Skeletal muscle satellite cell (primary cell): ENCODE measurements at regions not wholly inside any gene's neighbourhood (a gene's known extent, or its start where the extent isn't known, plus 50 kb on each side); places are given as distances from the start of the nearest gene placed in this dataset.

Source experiments
- H3K27me3 ChIP-seq: 2 replicates; pipeline ENCODE4 v1.7.0; 2013; ENCODE audit warnings: low read length; ENCODE audit not compliant: control insufficient read depth, insufficient read depth
- H3K36me3 ChIP-seq: 2 replicates; pipeline ENCODE4 v1.7.0; 2013; ENCODE audit warnings: mild to moderate bottlenecking, control low read depth, low read length; ENCODE audit not compliant: insufficient read depth
- H3K4me1 ChIP-seq: 2 replicates; pipeline ENCODE4 v1.7.0; 2013; ENCODE audit warnings: low read length; ENCODE audit not compliant: control insufficient read depth, insufficient read depth
- H3K4me2 ChIP-seq: 2 replicates; pipeline ENCODE4 v1.7.0; 2013; ENCODE audit warnings: mild to moderate bottlenecking, low read length
- H3K4me3 ChIP-seq: 2 replicates; pipeline ENCODE4 v1.7.0; 2013; ENCODE audit warnings: low read length
- H3K9ac ChIP-seq: 2 replicates; pipeline ENCODE4 v1.7.0; 2013; ENCODE audit warnings: mild to moderate bottlenecking, low read depth, low read length, moderate library complexity
- H3K9me3 ChIP-seq: replicated peaks from 2 replicates; pipeline ENCODE4 v1.7.0; 2013; ENCODE audit warnings: mild to moderate bottlenecking, control low read depth, low read length

DNA sequence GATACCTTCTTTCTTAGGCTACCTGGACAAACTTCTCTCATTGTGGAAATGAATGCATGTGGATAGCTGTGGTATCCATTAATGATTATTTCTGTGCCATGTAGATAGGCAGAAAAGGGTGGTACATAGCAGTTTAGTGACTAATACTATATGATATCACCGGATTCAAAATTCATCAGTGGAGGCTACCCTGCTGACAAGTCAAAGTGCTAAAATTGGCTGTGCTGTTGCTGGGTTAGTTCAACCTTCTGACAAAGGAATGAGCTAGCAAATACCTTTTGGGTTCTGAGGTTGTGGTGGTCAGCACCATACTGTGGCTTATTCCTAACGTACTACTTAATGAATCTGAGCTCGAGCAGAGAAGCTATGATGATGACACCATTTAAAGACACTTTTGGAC is 109.1 kb downstream of the TFAP2B start:
- Histone ChIP-seq H3K36me3 (no peaks in the 10 kb centered on the region), H3K9ac (no peak overlapping the region), H3K9me3 (no peaks in the 10 kb centered on the region), H3K4me3 (no peak overlapping the region), H3K4me2 (no peak overlapping the region), H3K27me3 (no peaks in the 10 kb centered on the region), H3K4me1 (peaks cover 6% of the 10 kb centered on the region)

DNA sequence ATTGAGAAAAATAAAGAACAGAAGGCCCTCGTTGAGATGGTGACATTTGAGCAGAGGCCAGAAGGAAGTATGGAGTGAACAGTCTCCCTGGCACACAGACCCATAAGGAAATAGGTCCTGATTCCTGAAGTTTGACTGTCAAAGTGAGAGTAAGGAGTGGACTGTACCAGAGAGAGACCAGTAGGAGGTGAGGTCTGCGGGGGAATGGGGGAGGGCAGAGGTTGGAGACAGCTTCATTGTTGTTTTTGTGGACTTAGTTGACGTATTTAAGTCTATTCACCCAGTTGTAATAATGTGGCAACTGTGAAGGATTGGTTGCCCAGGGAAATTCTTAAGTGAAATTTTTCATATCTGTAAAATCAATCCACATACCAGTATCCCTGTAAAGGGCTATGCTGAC is 110.7 kb downstream of the TFAP2B start:
- Histone ChIP-seq H3K27me3 (no peaks in the 10 kb centered on the region), H3K4me1 (no peaks in the 10 kb centered on the region), H3K4me2 (no peak overlapping the region), H3K9me3 (no peaks in the 10 kb centered on the region), H3K36me3 (no peaks in the 10 kb centered on the region), H3K4me3 (no peak overlapping the region), H3K9ac (no peak overlapping the region)

DNA sequence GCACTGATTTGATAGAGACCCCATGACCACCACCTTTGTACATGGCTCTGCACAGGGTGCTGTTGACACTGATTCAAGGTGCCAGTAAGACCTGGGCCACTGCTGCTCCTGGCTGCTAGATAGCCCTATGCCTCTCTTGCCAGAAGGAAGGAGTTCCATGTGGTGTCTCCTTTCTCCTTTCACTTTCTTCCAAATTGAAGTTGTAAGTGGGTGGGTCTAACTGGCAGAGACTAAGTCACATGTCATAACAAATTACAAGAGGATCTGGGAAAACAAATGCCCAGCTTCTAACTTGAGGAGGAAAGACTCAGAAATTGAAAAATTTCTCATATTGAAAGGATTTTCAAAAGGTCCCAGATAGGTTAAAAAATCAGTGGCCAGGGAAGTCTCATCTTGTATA is 116.8 kb downstream of the TFAP2B start:
- Histone ChIP-seq H3K9me3 (no peaks in the 10 kb centered on the region), H3K4me3 (no peak overlapping the region), H3K27me3 (no peaks in the 10 kb centered on the region), H3K36me3 (no peaks in the 10 kb centered on the region), H3K4me1 (peaks cover 9% of the 10 kb centered on the region), H3K4me2 (no peak overlapping the region), H3K9ac (no peak overlapping the region)

DNA sequence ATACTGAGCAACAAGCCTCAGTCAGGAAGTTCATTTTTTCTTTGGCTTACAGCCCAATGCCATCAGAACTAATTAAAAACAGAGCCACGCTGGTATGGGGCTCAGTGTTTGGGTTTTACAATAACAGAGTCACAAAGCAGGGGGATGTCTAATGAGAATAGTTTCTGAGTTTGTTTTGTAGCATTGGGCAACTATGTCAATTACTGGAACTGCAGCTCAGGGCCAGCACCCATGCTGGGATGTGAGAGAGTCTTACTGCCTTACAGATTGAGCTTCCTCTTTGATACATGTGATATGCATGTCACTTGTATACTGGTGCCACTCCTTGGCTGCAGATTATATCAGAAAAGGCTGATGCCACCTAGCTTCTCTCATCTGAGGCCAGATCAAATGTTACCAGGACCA is 117.6 kb downstream of the TFAP2B start:
- no peaks in the 10 kb centered on the region for H3K27me3 ChIP-seq
- H3K9me3 ChIP-seq = no peaks in the 10 kb centered on the region
- H3K9ac ChIP-seq = no peak overlapping the region
- H3K4me1 ChIP-seq = peaks cover 9% of the 10 kb centered on the region
- H3K36me3 ChIP-seq = no peaks in the 10 kb centered on the region
- H3K4me3 ChIP-seq = no peak overlapping the region
- H3K4me2 ChIP-seq = no peak overlapping the region

DNA sequence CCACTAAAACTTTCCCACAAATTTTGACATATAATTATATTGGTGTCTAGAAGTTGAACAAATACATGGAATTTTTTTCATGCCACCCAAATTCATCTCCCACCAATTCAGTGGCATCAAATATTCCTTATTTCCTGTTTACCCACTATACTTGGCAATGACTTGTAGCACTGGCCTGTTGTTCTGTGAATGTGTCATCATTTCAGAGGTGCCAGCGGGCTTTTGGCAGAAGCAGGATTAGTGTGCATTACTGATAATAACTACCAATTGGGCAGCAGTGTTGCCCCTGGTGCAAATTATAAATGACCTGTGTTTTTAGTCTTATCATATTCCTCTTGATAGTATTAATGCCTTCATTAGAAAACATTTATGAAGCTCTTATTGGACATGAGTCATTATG is 121.3 kb downstream of the TFAP2B start:
- no peak overlapping the region for H3K4me3 ChIP-seq
- H3K27me3 ChIP-seq = no peaks in the 10 kb centered on the region
- peaks cover 9% of the 10 kb centered on the region for H3K4me1 ChIP-seq
- no peaks in the 10 kb centered on the region for H3K36me3 ChIP-seq
- H3K4me2 ChIP-seq = no peak overlapping the region
- no peaks in the 10 kb centered on the region for H3K9me3 ChIP-seq
- no peak overlapping the region for H3K9ac ChIP-seq

DNA sequence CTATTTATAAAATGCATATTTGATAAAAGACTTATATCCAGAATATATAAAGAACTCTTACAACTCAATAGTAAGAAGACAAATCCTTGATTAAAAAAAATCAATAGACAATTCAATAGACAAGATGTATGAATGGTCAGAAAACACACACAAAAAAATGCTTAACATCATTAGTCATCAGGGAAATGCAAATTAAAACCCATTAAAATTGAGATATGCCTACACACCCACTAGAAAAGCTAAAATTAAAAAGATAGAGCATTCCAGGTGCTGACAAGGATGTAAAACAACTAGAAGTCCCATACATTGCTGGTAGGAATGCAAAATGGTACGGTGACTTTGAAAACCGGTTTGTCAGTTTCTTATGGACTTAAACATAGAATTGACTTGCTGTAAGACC is 127.1 kb downstream of the TFAP2B start:
- no peaks in the 10 kb centered on the region for H3K4me1 ChIP-seq
- H3K9me3 ChIP-seq = no peaks in the 10 kb centered on the region
- no peak overlapping the region for H3K4me2 ChIP-seq
- H3K27me3 ChIP-seq = no peaks in the 10 kb centered on the region
- no peak overlapping the region for H3K9ac ChIP-seq
- no peaks in the 10 kb centered on the region for H3K36me3 ChIP-seq
- H3K4me3 ChIP-seq = no peak overlapping the region

DNA sequence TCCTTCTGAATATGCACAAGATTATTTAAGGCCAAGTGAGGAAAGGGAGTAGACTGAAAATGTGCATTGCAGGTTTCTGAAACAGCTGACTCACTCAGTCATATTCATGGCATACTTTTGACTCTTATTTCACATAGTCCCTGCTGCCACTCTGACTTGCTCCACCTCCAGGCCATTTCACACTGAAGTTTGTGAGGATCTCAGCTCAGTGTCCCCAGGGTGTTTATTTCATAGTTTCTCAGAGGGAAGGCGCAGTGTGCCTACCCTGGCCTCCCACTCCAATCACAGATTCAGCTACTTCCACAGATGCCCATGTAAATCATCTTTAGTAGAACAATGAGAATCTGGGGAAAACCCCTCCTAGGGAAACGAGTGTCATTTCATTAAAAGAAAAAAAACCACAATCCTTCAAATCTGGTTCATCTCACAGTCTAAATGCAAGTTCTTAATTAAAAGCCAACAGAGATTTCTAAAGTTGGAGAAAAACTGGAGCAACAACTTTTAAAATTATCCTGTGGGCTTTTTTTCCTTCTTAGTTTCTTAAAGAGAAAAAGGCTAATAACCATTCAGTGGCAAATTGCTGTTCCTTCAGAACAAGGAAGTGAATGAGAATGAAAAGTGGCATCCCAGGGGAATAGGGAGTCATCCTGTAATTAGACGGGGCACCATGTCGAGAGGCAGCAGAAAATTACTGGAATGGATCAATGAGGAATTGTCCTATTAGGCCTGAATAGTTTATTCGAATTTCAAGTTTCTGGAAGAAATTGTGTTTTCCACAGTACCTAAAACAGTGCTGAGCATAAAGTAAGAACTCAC is 133.6 kb downstream of the TFAP2B start:
- no peaks in the 10 kb centered on the region for H3K9me3 ChIP-seq
- no peak overlapping the region for H3K4me2 ChIP-seq

DNA sequence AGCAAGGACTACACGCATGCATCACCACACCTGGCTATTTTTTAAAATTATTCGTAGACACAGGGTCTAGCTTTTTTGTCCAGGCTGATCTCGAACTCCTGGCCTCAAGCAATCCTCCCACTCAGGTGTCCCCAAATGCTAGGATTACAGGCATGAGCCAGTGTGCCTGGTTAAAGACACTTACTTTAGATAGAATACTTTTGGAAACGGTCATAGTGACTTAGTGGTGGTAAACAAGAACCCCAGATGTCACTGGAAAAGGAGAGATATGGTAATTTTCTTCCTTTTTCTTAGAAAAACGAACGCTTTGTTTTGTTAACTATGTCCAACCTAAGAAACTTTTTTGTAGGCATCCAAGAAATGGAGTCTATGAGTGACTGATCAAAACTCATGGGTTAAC is 137.3 kb downstream of the TFAP2B start:
- no peak overlapping the region for H3K9ac ChIP-seq
- H3K4me1 ChIP-seq = peaks cover 9% of the 10 kb centered on the region
- H3K36me3 ChIP-seq = no peaks in the 10 kb centered on the region
- H3K27me3 ChIP-seq = no peaks in the 10 kb centered on the region
- no peak overlapping the region for H3K4me3 ChIP-seq
- H3K9me3 ChIP-seq = no peaks in the 10 kb centered on the region
- H3K4me2 ChIP-seq = no peak overlapping the region

More for the DNA sequence above, 133.6 kb downstream of the TFAP2B start:
- Histone ChIP-seq H3K4me3 (no peak overlapping the region), H3K4me1 (peaks cover 9% of the 10 kb centered on the region), H3K9ac (no peak overlapping the region), H3K27me3 (no peaks in the 10 kb centered on the region), H3K36me3 (no peaks in the 10 kb centered on the region)

DNA sequence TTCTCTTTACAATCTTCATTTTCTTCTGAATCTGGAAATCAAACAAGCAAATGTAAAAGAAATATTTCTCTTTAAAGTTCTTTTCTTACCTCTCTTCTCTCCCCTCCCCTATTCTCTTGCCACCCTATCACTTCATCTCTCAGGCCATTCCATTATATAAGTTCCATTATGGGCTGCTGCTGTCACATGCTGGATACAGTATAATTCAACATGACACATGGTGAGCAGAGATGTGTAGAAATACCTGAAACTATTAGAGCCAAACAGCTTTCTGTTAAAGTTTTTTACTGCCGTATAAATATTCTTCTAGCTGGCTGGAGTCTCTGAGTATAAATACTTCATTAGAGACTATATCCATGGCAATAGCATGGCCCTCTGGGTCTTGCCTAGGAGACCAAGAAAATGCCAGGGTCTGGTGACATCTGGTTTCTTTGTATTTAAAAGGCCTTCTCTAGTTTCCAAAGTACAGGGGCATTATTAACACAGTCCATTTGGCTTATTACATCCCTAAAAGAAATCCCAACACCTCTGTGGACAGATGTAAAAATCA is 139.6 kb downstream of the TFAP2B start:
- Histone ChIP-seq H3K27me3 (no peaks in the 10 kb centered on the region), H3K4me3 (no peak overlapping the region), H3K36me3 (no peaks in the 10 kb centered on the region), H3K9ac (no peak overlapping the region), H3K4me2 (no peak overlapping the region), H3K4me1 (no peaks in the 10 kb centered on the region), H3K9me3 (no peaks in the 10 kb centered on the region)

DNA sequence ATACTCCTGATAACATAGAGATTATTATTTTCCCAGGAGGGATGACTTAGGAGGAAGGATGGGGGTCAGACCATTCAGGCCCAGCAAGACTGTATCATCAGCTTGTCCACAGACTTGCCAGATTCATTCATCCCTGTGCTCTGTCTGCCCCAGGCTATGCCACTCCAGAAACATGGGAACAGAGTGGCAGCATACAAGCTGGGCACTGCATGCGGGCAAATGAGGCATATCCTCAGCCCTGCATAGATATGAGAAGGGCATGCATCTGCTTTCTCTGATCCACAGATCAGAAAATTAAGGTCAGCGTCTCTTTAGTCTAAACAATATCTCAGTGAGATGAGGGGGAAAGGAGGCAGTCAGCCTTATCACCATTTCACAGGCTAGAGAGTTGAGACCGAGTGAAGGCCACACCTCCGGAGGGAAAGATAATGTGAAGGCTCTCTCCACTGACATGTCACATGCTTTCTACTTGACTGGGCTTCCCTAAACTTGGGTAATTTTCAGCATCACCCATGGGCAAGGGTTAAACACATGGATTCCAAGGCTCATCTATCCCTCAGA is 140.5 kb downstream of the TFAP2B start:
- Histone ChIP-seq H3K36me3 (no peaks in the 10 kb centered on the region), H3K9ac (no peak overlapping the region), H3K4me3 (no peak overlapping the region), H3K4me1 (no peaks in the 10 kb centered on the region), H3K9me3 (no peaks in the 10 kb centered on the region), H3K4me2 (no peak overlapping the region), H3K27me3 (no peaks in the 10 kb centered on the region)

DNA sequence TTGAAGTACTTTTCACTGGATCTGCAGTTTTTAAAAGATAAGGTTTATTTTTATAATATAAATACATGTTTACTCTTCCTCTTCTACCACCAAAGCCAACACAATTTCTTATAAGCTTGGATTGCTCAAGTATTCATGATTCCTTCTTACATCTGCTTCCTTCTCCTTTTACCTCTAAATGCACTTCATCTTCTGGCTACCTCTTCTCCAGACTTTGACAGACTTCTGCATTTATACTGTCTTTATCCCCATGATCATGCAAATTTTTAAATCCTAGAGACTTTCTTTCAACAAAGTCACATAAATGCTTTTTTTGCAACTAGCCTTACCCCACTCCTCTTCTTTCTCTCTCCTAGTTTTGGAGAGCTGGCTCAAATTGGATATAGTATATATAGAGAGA is 142.9 kb downstream of the TFAP2B start:
- Histone ChIP-seq H3K4me2 (no peak overlapping the region), H3K9ac (no peak overlapping the region), H3K4me1 (no peaks in the 10 kb centered on the region), H3K4me3 (no peak overlapping the region), H3K27me3 (no peaks in the 10 kb centered on the region), H3K9me3 (no peaks in the 10 kb centered on the region), H3K36me3 (no peaks in the 10 kb centered on the region)
